Astrocyte (in vitro differentiated cells and primary cell): ENCODE measurements at regions not wholly inside any gene's neighbourhood (a gene's known extent, or its start where the extent isn't known, plus 50 kb on each side); places are given as distances from the start of the nearest gene placed in this dataset.
A peak's percentile ranks its signal among the peaks of the same experiment; 100 is the strongest.

Source experiments
- DNase-seq: peaks from one replicate; pipeline ENCODE4 v3.0.0-alpha.2; 2010; ENCODE audit warnings: low read depth
- FAIRE-seq: peaks from 2 replicates; lab custom pipeline; 2011; peaks lifted over from hg19 to GRCh38; lab: Jason Lieb, UNC
- H2AFZ ChIP-seq: 2 replicates; pipeline ENCODE4 v1.6.0; 2012; ENCODE audit warnings: low read depth, low read length, inconsistent platforms
- H3K27ac ChIP-seq: 2 replicates; pipeline ENCODE4 v1.5.1; 2011; ENCODE audit warnings: low read depth, low read length, inconsistent platforms
- H3K27me3 ChIP-seq: 2 replicates; pipeline ENCODE4 v1.6.0; 2011; ENCODE audit warnings: low read length, inconsistent platforms; ENCODE audit not compliant: insufficient read depth
- H3K36me3 ChIP-seq: 2 replicates; pipeline ENCODE4 v1.5.1; 2011; ENCODE audit warnings: low read length, inconsistent platforms; ENCODE audit not compliant: insufficient read depth
- H3K4me1 ChIP-seq: 2 replicates; pipeline ENCODE4 v1.5.1; 2011; ENCODE audit warnings: low read length, inconsistent platforms; ENCODE audit not compliant: insufficient read depth
- H3K4me2 ChIP-seq: 2 replicates; pipeline ENCODE4 v1.6.0; 2012; ENCODE audit warnings: low read length, inconsistent platforms
- H3K4me3 ChIP-seq: 2 replicates; pipeline ENCODE4 v1.5.1; 2011; ENCODE audit warnings: low read depth, mild to moderate bottlenecking, low read length, inconsistent platforms; ENCODE audit not compliant: insufficient read depth
- H3K79me2 ChIP-seq: 2 replicates; pipeline ENCODE4 v1.6.0; 2012; ENCODE audit warnings: mild to moderate bottlenecking, low read length, inconsistent platforms; ENCODE audit not compliant: insufficient read depth
- H3K9ac ChIP-seq: 2 replicates; pipeline ENCODE4 v1.6.0; 2012; ENCODE audit warnings: mild to moderate bottlenecking, low read length, inconsistent platforms
- H3K9me3 ChIP-seq: 2 replicates; pipeline ENCODE4 v1.5.1; 2012; ENCODE audit warnings: low read depth, mild to moderate bottlenecking, low read length, inconsistent platforms; ENCODE audit not compliant: insufficient read depth
- H4K20me1 ChIP-seq: 2 replicates; pipeline ENCODE4 v1.6.0; 2012; ENCODE audit warnings: low read length, inconsistent platforms; ENCODE audit not compliant: insufficient read depth
- H3K27ac Mint-ChIP-seq: one replicate; pipeline ENCODE4 v1.8.0; 2021; ENCODE audit warnings: mild to moderate bottlenecking, mixed read lengths; ENCODE audit not compliant: unreplicated experiment
- H3K27me3 Mint-ChIP-seq: one replicate; pipeline ENCODE4 v1.8.0; 2021; ENCODE audit warnings: low read depth, mixed read lengths; ENCODE audit not compliant: unreplicated experiment
- H3K36me3 Mint-ChIP-seq: one replicate; pipeline ENCODE4 v1.8.0; 2021; ENCODE audit warnings: low read depth, mixed read lengths; ENCODE audit not compliant: unreplicated experiment
- H3K4me1 Mint-ChIP-seq: one replicate; pipeline ENCODE4 v1.8.0; 2021; ENCODE audit warnings: low read depth, mixed read lengths; ENCODE audit not compliant: unreplicated experiment
- H3K4me3 Mint-ChIP-seq: one replicate; pipeline ENCODE4 v1.8.0; 2021; ENCODE audit warnings: mild to moderate bottlenecking, moderate library complexity, mixed read lengths; ENCODE audit not compliant: unreplicated experiment
- H3K9me3 Mint-ChIP-seq: one replicate; pipeline ENCODE4 v1.8.0; 2021; ENCODE audit warnings: mild to moderate bottlenecking, mixed read lengths; ENCODE audit not compliant: unreplicated experiment
- EZH2 ChIP-seq: IDR thresholded peaks from 2 replicates; pipeline ENCODE4 v1.6.1; 2012; ENCODE audit warnings: mild to moderate bottlenecking, low read length, inconsistent platforms; ENCODE audit not compliant: insufficient read depth
- TF ChIP-seq, protein P1 (sequence below): IDR thresholded peaks from 2 replicates; pipeline ENCODE4 v1.5.1; 2011; ENCODE audit warnings: low read depth, mild to moderate bottlenecking, inconsistent platforms, low read length, moderate library complexity; ENCODE audit not compliant: insufficient read depth

DNA sequence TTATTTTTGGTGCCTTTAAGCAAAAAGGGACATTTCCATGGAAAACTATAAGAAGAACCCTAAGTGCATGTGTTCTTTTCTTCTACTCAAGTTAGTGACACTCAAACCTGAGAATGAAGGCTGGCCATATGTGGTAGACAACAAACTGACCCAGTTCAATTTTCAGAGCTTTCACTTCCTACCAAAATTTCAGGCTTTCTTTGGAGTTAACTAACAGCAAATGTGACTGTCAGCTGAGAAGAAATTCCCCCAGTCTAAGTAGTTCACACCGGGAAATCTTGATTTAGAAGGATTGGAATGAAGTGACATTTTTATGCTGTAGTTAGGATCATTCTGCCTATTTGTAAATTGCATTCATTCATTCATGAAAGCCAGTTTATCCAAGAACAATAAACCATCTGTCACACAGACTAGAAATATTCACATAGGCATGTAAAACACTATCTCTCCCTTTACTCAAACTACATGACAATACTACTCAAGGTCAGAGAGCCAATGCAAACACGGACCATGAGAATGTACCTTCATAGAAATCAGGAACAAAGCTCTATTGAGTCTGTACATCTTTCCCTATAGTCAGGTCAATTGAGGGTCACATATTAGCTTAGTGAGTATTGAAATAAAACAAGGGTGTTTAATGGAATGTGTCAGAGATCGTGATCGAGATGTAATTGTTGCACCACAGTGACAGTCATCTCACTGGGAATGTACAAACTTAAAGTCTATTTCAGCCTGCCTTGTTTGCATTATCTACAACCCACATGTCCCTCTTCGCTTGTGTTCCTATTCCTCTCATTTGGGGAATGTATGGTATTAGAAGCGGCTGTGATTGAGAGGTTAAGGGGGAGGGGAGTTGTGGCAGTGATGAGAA, 113.8 kb upstream of the TGFBR2 start:
- peaks cover 41% of the 10 kb centered on the region for H3K4me1 Mint-ChIP-seq
- H3K9me3 ChIP-seq, result no peaks in the 10 kb centered on the region
- no peak overlapping the region for H3K4me3 ChIP-seq
- no peaks in the 10 kb centered on the region for H3K27me3 Mint-ChIP-seq
- H3K9me3 Mint-ChIP-seq, result peaks cover 9% of the 10 kb centered on the region
- H3K27me3 ChIP-seq, result no peaks in the 10 kb centered on the region
- FAIRE-seq, result peak; percentile 97
- TF ChIP-seq, protein P1, sequence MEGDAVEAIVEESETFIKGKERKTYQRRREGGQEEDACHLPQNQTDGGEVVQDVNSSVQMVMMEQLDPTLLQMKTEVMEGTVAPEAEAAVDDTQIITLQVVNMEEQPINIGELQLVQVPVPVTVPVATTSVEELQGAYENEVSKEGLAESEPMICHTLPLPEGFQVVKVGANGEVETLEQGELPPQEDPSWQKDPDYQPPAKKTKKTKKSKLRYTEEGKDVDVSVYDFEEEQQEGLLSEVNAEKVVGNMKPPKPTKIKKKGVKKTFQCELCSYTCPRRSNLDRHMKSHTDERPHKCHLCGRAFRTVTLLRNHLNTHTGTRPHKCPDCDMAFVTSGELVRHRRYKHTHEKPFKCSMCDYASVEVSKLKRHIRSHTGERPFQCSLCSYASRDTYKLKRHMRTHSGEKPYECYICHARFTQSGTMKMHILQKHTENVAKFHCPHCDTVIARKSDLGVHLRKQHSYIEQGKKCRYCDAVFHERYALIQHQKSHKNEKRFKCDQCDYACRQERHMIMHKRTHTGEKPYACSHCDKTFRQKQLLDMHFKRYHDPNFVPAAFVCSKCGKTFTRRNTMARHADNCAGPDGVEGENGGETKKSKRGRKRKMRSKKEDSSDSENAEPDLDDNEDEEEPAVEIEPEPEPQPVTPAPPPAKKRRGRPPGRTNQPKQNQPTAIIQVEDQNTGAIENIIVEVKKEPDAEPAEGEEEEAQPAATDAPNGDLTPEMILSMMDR, result no peak
- TF ChIP-seq EZH2, result no peak
- no peaks in the 10 kb centered on the region for H4K20me1 ChIP-seq
- H3K4me3 Mint-ChIP-seq, result no peak overlapping the region
- peak; percentile 64 for DNase-seq
- no peak overlapping the region for H3K27ac Mint-ChIP-seq
- no peaks in the 10 kb centered on the region for H3K36me3 ChIP-seq
- peak overlapping the region; percentile 13 for H3K4me2 ChIP-seq
- no peak overlapping the region for H2AFZ ChIP-seq
- no peaks in the 10 kb centered on the region for H3K79me2 ChIP-seq
- H3K4me1 ChIP-seq, result peaks cover 24% of the 10 kb centered on the region
- no peak overlapping the region for H3K27ac ChIP-seq
- peaks cover 2% of the 10 kb centered on the region for H3K36me3 Mint-ChIP-seq
- no peak overlapping the region for H3K9ac ChIP-seq

GRCh38 chr3:30493911-30494311, 112.5 kb upstream of the TGFBR2 start:
- no peak overlapping the region for H3K4me3 ChIP-seq
- no peak overlapping the region for H2AFZ ChIP-seq
- no peak overlapping the region for H3K4me3 Mint-ChIP-seq
- DNase-seq (peak; percentile 69), FAIRE-seq (peak; percentile 77)
- H3K27ac ChIP-seq, result no peak overlapping the region
- H4K20me1 ChIP-seq, result no peaks in the 10 kb centered on the region
- no peak overlapping the region for H3K9ac ChIP-seq
- no peaks in the 10 kb centered on the region for H3K9me3 Mint-ChIP-seq
- no peaks in the 10 kb centered on the region for H3K27me3 Mint-ChIP-seq
- no peaks in the 10 kb centered on the region for H3K9me3 ChIP-seq
- H3K4me2 ChIP-seq, result no peak overlapping the region
- no peaks in the 10 kb centered on the region for H3K36me3 ChIP-seq
- peaks cover 41% of the 10 kb centered on the region for H3K4me1 Mint-ChIP-seq
- no peaks in the 10 kb centered on the region for H3K36me3 Mint-ChIP-seq
- no peak for TF ChIP-seq EZH2
- TF ChIP-seq, protein P1, result no peak
- peak overlapping the region; percentile 69 for H3K27ac Mint-ChIP-seq
- no peaks in the 10 kb centered on the region for H3K79me2 ChIP-seq
- peaks cover 24% of the 10 kb centered on the region for H3K4me1 ChIP-seq
- H3K27me3 ChIP-seq, result no peaks in the 10 kb centered on the region
